ENCODE measurements at regions not wholly inside any gene's neighbourhood (a gene's known extent, or its start where the extent isn't known, plus 50 kb on each side); places are given as distances from the start of the nearest gene placed in this dataset.

- peaks cover 31% of the 10 kb centered on the region for H3K4me1 Mint-ChIP-seq
- CTCF ChIA-PET, result interaction anchor here (0.8 kb wide), 1 partner anchor 165 kb away, joined by 3 read pairs; no protein-coding TSS in a partner anchor
- no peak for TF ChIP-seq CTCF (IDR thresholded peaks at IDR 0.05)
- DNase-seq (no peak), ATAC-seq (ENCODE audit: low read depth) (no peak)
- no peaks in the 10 kb centered on the region for H3K9me3 Mint-ChIP-seq
- peaks cover 5% of the 10 kb centered on the region for H3K27me3 Mint-ChIP-seq
- no peak overlapping the region for H3K4me3 Mint-ChIP-seq
- no peaks in the 10 kb centered on the region for H3K36me3 Mint-ChIP-seq (ENCODE audit: low read depth)
- POLR2A ChIA-PET, result interaction anchor here (0.7 to 1.5 kb wide), 2 partner anchors 119 to 161 kb away, joined by 3 to 5 read pairs; no protein-coding TSS in a partner anchor
- intact Hi-C loops (cut with micrococcal nuclease), result no loop called here
- H3K27ac Mint-ChIP-seq, result no peak overlapping the region
Measured at GRCh38 chr12:4111010-4111409, 162.6 kb upstream of the CCND2 start.

DNA sequence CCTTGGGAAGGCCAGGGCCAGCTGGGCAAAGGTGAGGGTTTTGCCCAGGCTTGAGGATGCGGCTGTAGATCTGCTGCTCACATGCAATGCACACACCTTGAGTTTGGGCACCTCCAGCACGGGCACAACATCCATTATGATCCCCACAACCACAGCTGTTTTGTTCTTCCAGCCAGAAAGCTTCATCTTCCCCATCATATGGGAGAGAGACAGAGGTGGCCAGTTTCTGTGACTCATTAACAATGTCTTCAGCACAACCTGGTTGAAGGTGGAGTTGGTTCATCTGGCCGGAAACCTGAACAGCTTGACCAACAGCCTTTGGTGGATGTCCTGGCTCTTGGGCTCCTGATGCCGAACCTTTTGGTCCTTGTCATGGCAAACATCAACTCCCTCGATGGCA, 163.7 kb upstream of the CCND2 start:
- intact Hi-C loops (cut with micrococcal nuclease), result loop anchor here (10.0 kb wide), 1 partner anchor 425 kb away; the partner anchor contains the start of gene RAD51AP1
- H3K4me1 Mint-ChIP-seq, result peaks cover 21% of the 10 kb centered on the region
- POLR2A ChIA-PET, result interaction anchor here (0.6 kb wide), 1 partner anchor 216 kb away, joined by 3 read pairs; no protein-coding TSS in a partner anchor

DNA sequence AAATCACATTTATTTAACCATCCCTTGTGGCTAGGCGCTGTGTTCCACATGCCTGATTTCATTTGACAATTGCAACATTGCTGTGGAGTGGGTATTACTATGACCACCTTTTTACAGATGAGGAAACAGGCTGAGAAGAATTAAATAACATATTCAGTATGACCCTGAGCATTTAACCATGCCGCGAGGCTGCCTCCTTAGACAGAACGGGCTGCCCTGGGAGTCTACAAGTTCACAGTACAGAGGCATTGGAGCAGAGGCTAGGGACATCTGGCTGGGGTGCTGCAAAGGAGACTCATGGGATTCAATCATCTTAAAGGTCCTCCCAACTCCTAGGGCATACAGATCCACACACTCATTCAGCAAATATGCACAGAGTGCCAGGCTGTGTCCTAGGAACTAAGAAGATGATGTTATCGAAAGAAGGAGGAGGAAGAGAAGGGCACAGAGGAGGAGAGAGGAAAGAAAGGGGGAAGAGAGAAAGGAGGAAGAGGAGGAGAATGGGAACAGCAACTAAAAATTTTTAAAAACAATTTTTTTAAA, 164.7 kb upstream of the CCND2 start:
- ChIA-PET CTCF (interaction anchor here (0.8 to 4.5 kb wide), 8 partner anchors 8 to 168 kb away, joined by 3 to 100 read pairs (median 10); no protein-coding TSS in a partner anchor), POLR2A (interaction anchor here (1.7 to 2.2 kb wide), 3 partner anchors 11 to 161 kb away, joined by 4 to 72 read pairs (median 16); no protein-coding TSS in a partner anchor)
- H3K27ac Mint-ChIP-seq, result no peak overlapping the region
- no peak overlapping the region for H3K4me3 Mint-ChIP-seq
- H3K27me3 Mint-ChIP-seq, result peaks cover 5% of the 10 kb centered on the region
- no peak for DNase-seq
- no peaks in the 10 kb centered on the region for H3K9me3 Mint-ChIP-seq
- no peak for TF ChIP-seq CTCF (IDR thresholded peaks at IDR 0.05)
- H3K36me3 Mint-ChIP-seq (ENCODE audit: low read depth), result no peaks in the 10 kb centered on the region
- H3K4me1 Mint-ChIP-seq, result peaks cover 19% of the 10 kb centered on the region
- no peak for ATAC-seq (ENCODE audit: low read depth)
- intact Hi-C loops (cut with micrococcal nuclease), result loop anchor here (10.0 kb wide), 1 partner anchor 426 kb away; the partner anchor contains the start of gene RAD51AP1

More for the DNA sequence above, 163.7 kb upstream of the CCND2 start:
- no peak overlapping the region for H3K4me3 Mint-ChIP-seq
- H3K27me3 Mint-ChIP-seq, result peaks cover 5% of the 10 kb centered on the region
- ATAC-seq (ENCODE audit: low read depth) (no peak), DNase-seq (no peak)
- no peaks in the 10 kb centered on the region for H3K36me3 Mint-ChIP-seq (ENCODE audit: low read depth)
- CTCF ChIA-PET, result interaction anchor here (0.8 kb wide), 1 partner anchor 167 kb away, joined by 3 read pairs; no protein-coding TSS in a partner anchor
- no peak overlapping the region for H3K27ac Mint-ChIP-seq
- TF ChIP-seq CTCF (IDR thresholded peaks at IDR 0.05), result no peak
- no peaks in the 10 kb centered on the region for H3K9me3 Mint-ChIP-seq

GRCh38 chr12:4107911-4108697, 165.5 kb upstream of the CCND2 start:
- no peak for DNase-seq
- Mint-ChIP-seq H3K27me3 (peaks cover 5% of the 10 kb centered on the region), H3K4me3 (no peak overlapping the region), H3K9me3 (no peaks in the 10 kb centered on the region), H3K4me1 (peaks cover 19% of the 10 kb centered on the region), H3K27ac (no peak overlapping the region), H3K36me3 (ENCODE audit: low read depth) (no peaks in the 10 kb centered on the region)
- intact Hi-C loops (cut with micrococcal nuclease), result loop anchor here (1.0 to 10.0 kb wide), 14 partner anchors 10 to 427 kb away; partner anchors contain the start of gene RAD51AP1
- no peak for ATAC-seq (ENCODE audit: low read depth)
- ChIA-PET POLR2A (interaction anchor here (0.5 to 2.2 kb wide), 20 partner anchors 9 to 430 kb away, joined by 3 to 72 read pairs (median 6); partner anchors contain the start of genes CCND2 and RAD51AP1), CTCF (interaction anchor here (0.6 to 4.5 kb wide), 39 partner anchors 9 to 548 kb away, joined by 3 to 100 read pairs (median 4); partner anchors contain the start of gene CCND2)
- no peak for TF ChIP-seq CTCF (IDR thresholded peaks at IDR 0.05)

All from activated B cell treated with CpG ODN at 0.5 μM for 24 hours (primary cell).